ENCODE measurements at regions not wholly inside any gene's neighbourhood (a gene's known extent, or its start where the extent isn't known, plus 50 kb on each side); places are given as distances from the start of the nearest gene placed in this dataset.

DNA sequence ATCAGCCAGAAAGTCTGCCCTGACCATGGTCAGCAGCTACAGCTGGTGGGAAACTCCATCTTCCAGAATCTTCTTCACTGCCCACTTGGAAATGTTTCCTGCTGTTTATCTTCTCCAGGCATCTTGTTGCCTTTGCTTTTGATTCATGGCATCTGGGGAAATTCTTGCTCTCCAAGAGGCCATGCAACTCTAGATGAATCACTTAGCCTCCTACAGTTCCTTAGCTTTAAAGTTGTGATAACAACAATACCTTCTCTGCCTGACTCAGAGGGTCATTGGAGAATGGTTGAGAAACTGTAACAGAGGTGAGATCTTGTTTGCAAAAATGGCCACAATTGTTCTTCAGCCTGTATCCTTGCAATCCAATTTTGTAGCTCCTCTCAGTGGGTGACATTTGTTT lies 121.0 kb upstream of the VRK1 start (continued):
- TF ChIP-seq, protein P1, sequence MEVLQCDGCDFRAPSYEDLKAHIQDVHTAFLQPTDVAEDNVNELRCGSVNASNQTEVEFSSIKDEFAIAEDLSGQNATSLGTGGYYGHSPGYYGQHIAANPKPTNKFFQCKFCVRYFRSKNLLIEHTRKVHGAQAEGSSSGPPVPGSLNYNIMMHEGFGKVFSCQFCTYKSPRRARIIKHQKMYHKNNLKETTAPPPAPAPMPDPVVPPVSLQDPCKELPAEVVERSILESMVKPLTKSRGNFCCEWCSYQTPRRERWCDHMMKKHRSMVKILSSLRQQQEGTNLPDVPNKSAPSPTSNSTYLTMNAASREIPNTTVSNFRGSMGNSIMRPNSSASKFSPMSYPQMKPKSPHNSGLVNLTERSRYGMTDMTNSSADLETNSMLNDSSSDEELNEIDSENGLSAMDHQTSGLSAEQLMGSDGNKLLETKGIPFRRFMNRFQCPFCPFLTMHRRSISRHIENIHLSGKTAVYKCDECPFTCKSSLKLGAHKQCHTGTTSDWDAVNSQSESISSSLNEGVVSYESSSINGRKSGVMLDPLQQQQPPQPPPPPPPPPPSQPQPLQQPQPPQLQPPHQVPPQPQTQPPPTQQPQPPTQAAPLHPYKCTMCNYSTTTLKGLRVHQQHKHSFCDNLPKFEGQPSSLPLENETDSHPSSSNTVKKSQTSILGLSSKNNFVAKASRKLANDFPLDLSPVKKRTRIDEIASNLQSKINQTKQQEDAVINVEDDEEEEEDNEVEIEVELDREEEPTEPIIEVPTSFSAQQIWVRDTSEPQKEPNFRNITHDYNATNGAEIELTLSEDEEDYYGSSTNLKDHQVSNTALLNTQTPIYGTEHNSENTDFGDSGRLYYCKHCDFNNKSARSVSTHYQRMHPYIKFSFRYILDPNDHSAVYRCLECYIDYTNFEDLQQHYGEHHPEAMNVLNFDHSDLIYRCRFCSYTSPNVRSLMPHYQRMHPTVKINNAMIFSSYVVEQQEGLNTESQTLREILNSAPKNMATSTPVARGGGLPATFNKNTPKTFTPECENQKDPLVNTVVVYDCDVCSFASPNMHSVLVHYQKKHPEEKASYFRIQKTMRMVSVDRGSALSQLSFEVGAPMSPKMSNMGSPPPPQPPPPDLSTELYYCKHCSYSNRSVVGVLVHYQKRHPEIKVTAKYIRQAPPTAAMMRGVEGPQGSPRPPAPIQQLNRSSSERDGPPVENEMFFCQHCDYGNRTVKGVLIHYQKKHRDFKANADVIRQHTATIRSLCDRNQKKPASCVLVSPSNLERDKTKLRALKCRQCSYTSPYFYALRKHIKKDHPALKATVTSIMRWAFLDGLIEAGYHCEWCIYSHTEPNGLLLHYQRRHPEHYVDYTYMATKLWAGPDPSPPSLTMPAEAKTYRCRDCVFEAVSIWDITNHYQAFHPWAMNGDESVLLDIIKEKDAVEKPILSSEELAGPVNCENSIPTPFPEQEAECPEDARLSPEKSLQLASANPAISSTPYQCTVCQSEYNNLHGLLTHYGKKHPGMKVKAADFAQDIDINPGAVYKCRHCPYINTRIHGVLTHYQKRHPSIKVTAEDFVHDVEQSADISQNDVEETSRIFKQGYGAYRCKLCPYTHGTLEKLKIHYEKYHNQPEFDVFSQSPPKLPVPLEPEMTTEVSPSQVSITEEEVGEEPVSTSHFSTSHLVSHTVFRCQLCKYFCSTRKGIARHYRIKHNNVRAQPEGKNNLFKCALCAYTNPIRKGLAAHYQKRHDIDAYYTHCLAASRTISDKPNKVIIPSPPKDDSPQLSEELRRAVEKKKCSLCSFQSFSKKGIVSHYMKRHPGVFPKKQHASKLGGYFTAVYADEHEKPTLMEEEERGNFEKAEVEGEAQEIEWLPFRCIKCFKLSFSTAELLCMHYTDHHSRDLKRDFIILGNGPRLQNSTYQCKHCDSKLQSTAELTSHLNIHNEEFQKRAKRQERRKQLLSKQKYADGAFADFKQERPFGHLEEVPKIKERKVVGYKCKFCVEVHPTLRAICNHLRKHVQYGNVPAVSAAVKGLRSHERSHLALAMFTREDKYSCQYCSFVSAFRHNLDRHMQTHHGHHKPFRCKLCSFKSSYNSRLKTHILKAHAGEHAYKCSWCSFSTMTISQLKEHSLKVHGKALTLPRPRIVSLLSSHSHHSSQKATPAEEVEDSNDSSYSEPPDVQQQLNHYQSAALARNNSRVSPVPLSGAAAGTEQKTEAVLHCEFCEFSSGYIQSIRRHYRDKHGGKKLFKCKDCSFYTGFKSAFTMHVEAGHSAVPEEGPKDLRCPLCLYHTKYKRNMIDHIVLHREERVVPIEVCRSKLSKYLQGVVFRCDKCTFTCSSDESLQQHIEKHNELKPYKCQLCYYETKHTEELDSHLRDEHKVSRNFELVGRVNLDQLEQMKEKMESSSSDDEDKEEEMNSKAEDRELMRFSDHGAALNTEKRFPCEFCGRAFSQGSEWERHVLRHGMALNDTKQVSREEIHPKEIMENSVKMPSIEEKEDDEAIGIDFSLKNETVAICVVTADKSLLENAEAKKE (CRISPR knock-in tag; IDR thresholded peaks at IDR 0.05) = peak; percentile 66; the same call in 1 of the 2 replicates
- TF ChIP-seq POLR2AphosphoS5 (IDR thresholded peaks at IDR 0.05; ENCODE audit: low read depth) (no peak), EZH2phosphoT487 (IDR thresholded peaks at IDR 0.05; ENCODE audit: unreplicated experiment) (no peak), JUNB (IDR thresholded peaks at IDR 0.05; ENCODE audit: unreplicated experiment) (no peak), CREB1 (CRISPR knock-in tag; IDR thresholded peaks at IDR 0.05; ENCODE audit: low read depth) (no peak), ZNF331 (CRISPR knock-in tag; IDR thresholded peaks at IDR 0.05; ENCODE audit: low read depth) (no peak)

DNA sequence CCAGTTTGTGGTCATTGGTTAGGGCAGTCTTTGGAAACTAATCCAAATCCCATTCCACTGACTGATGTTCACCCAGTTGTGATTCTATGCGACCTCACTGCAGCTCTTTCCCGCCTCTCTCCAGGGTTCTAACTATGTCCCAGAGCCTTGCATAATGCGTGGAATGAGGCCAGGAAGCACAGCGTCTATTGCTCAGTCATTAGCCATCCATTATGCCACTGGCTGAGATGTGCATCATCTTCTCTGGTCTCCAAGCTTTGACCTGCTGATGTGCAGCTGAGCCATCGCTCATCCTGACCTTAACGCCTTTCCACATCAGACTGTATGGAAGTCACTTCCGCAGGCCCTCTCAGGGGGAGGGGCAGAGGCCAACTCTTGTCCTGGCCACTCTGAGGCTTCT lies 115.4 kb upstream of the VRK1 start:
- Mint-ChIP-seq H3K9me3 (peaks cover 2% of the 10 kb centered on the region; the same call in 1 of the 3 replicates), H3K27ac (no peak overlapping the region), H3K36me3 (ENCODE audit: low read depth) (no peaks in the 10 kb centered on the region; the same call in 2 of the 3 replicates), H3K4me1 (peaks cover 6% of the 10 kb centered on the region; the same call in 1 of the 3 replicates), H3K4me3 (no peak overlapping the region), H3K27me3 (ENCODE audit: insufficient read depth, low read depth, poor library complexity) (peaks cover 16% of the 10 kb centered on the region)
- no peaks in the 10 kb centered on the region for H3K79me2 ChIP-seq (replicated peaks; ENCODE audit: insufficient read depth)
- H3K4me3 ChIP-seq = no peak overlapping the region
- no peaks in the 10 kb centered on the region for H3K36me3 ChIP-seq (ENCODE audit: insufficient read depth)
- no peak overlapping the region for H3K4me2 ChIP-seq
- H3K9me2 ChIP-seq (ENCODE audit: insufficient read depth) = 0 out of 2 replicates have a peak, but pooled peaks cover 3% of the 10 kb centered on the region
- H3K4me1 ChIP-seq (ENCODE audit: insufficient read depth) = 0 out of 2 replicates have a peak, but pooled peaks cover 3% of the 10 kb centered on the region
- H2AFZ ChIP-seq = no peak overlapping the region
- H3K27me3 ChIP-seq (ENCODE audit: insufficient read depth) = no peaks in the 10 kb centered on the region
- no peak for TF ChIP-seq CREB1 (CRISPR knock-in tag; IDR thresholded peaks at IDR 0.05; ENCODE audit: low read depth)
- ATAC-seq (no peak), DNase-seq (ENCODE audit: low spot score) (no peak)
- H3F3A ChIP-seq (replicated peaks; ENCODE audit: low read depth) = no peaks in the 10 kb centered on the region
- H4K20me1 ChIP-seq (replicated peaks; ENCODE audit: insufficient read depth) = no peaks in the 10 kb centered on the region
- no peak overlapping the region for H3K27ac ChIP-seq (ENCODE audit: low read depth)

Data from GM23338 (cell line).